Upper lobe of left lung (tissue), 4 donors: ENCODE measurements at regions not wholly inside any gene's neighbourhood (a gene's known extent, or its start where the extent isn't known, plus 50 kb on each side); places are given as distances from the start of the nearest gene placed in this dataset.

Source experiments
- CTCF ChIP-seq, 6 experiments: fragments of 450-650 bp in 4 of 6; fragments of 200-600 bp in 2 of 6; sonication (generic) in 2 of 6; IDR thresholded peaks; one replicate each; pipeline ENCODE4 v1.5.1; 2016 to 2019; ENCODE audit warnings: antibody characterized with exemption in 6 of 6
- POLR2A ChIP-seq, 4 donors: fragments of 450-650 bp; IDR thresholded peaks; one replicate each; pipeline ENCODE4 v1.5.1; 2016 to 2017; ENCODE audit warnings: antibody characterized with exemption in 4 of 4, mild to moderate bottlenecking in 2 of 4
- POLR2AphosphoS5 ChIP-seq, 2 donors: sonication (generic); formaldehyde crosslinking; IDR thresholded peaks; one replicate each; pipeline ENCODE4 v1.5.1; 2017; ENCODE audit warnings: antibody characterized with exemption in 2 of 2

- TF ChIP-seq CTCF (IDR thresholded peaks at IDR 0.05) (no peak), POLR2A (IDR thresholded peaks at IDR 0.05) (no peak), POLR2AphosphoS5 (IDR thresholded peaks at IDR 0.05) (no peak)
Observed at GRCh38 chr14:97331526-97331925, 534.3 kb downstream of the VRK1 start.
